OCI-LY1 (cell line): ENCODE measurements at regions not wholly inside any gene's neighbourhood (a gene's known extent, or its start where the extent isn't known, plus 50 kb on each side); places are given as distances from the start of the nearest gene placed in this dataset.

Experiments used
- EZH2 ChIP-seq: fragments of 200-600 bp; sonication (generic), shearing (Covaris generic); IDR thresholded peaks from 2 replicates; pipeline ENCODE4 v1.8.0; 2017; ENCODE audit warnings: borderline replicate concordance, mixed run types, mild to moderate bottlenecking, antibody characterized with exemption, low read length, moderate library complexity, mixed read lengths
- TF ChIP-seq, protein P1 (sequence below): fragments of 200-600 bp; sonication (generic), shearing (Covaris generic); IDR thresholded peaks from 2 replicates; pipeline ENCODE4 v1.5.1; 2017; ENCODE audit warnings: mild to moderate bottlenecking, antibody characterized with exemption, low read length, moderate library complexity, mixed read lengths

DNA sequence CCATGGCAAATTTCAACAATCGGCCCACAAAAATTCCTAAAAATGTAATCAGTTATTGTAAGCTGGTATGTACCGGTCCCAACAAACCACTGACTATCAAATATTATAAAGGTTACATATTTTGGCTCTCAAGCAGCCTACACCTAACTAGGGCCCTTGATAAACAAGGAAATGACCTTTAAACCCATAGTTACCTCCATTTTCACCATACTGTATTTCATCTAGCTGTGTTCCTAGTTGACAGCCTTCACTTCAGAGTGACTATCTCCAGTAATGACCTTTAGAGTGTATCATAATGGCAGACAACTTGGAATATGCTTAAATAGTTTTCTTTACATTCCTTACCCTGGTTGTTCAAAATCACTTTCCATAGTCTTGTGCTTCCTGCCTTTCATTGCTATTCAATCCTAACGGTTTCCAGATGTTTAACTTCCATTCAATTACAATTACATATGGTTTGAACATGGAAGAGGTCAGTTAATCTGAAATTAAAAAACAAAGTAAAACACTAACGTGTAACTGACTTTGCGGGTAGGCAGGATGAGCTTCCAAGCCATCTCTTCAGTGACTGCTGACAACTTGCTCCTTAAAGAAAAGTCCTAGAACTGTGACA lies 111.9 kb upstream of the TSC22D2 start:
- TF ChIP-seq, protein P1, sequence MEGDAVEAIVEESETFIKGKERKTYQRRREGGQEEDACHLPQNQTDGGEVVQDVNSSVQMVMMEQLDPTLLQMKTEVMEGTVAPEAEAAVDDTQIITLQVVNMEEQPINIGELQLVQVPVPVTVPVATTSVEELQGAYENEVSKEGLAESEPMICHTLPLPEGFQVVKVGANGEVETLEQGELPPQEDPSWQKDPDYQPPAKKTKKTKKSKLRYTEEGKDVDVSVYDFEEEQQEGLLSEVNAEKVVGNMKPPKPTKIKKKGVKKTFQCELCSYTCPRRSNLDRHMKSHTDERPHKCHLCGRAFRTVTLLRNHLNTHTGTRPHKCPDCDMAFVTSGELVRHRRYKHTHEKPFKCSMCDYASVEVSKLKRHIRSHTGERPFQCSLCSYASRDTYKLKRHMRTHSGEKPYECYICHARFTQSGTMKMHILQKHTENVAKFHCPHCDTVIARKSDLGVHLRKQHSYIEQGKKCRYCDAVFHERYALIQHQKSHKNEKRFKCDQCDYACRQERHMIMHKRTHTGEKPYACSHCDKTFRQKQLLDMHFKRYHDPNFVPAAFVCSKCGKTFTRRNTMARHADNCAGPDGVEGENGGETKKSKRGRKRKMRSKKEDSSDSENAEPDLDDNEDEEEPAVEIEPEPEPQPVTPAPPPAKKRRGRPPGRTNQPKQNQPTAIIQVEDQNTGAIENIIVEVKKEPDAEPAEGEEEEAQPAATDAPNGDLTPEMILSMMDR: no peak
- TF ChIP-seq EZH2: no peak
